H9 (cell line): ENCODE measurements at regions not wholly inside any gene's neighbourhood (a gene's known extent, or its start where the extent isn't known, plus 50 kb on each side); places are given as distances from the start of the nearest gene placed in this dataset.

ENCODE experiments used
- DNase-seq: peaks from one replicate; pipeline ENCODE4 v3.0.0-alpha.2; 2017
- H2AFZ ChIP-seq: one replicate; pipeline ENCODE4 v1.6.1; 2013; ENCODE audit warnings: mild to moderate bottlenecking, low read length, control low read depth, moderate library complexity
- H2AK5ac ChIP-seq: 2 replicates; pipeline ENCODE4 v1.6.1; 2013; ENCODE audit warnings: low read length, control low read depth, mixed read lengths; ENCODE audit not compliant: insufficient read length
- H2BK120ac ChIP-seq: one replicate; pipeline ENCODE4 v1.6.1; 2013; ENCODE audit warnings: low read depth, mild to moderate bottlenecking, low read length, control low read depth, inconsistent platforms; ENCODE audit not compliant: poor library complexity, severe bottlenecking
- H2BK12ac ChIP-seq: 2 replicates; pipeline ENCODE4 v1.6.1; 2013; ENCODE audit warnings: low read length, control low read depth, mixed read lengths, low read depth; ENCODE audit not compliant: insufficient read length
- H2BK15ac ChIP-seq: 2 replicates; pipeline ENCODE4 v1.6.1; 2013; ENCODE audit warnings: low read depth, low read length, control low read depth
- H2BK20ac ChIP-seq: one replicate; pipeline ENCODE4 v1.6.1; 2013; ENCODE audit warnings: low read depth, mild to moderate bottlenecking, low read length, control low read depth, inconsistent platforms; ENCODE audit not compliant: poor library complexity, severe bottlenecking
- H2BK5ac ChIP-seq: 2 replicates; pipeline ENCODE4 v1.6.1; 2013; ENCODE audit warnings: low read length, control low read depth, mixed read lengths; ENCODE audit not compliant: insufficient read length
- H3K14ac ChIP-seq: 2 replicates; pipeline ENCODE4 v1.6.1; 2013; ENCODE audit warnings: low read length, control low read depth; ENCODE audit not compliant: insufficient read depth
- H3K18ac ChIP-seq: 2 replicates; pipeline ENCODE4 v1.6.1; 2013; ENCODE audit warnings: low read depth, mild to moderate bottlenecking, mixed read lengths, low read length, control low read depth; ENCODE audit not compliant: insufficient read length
- H3K23ac ChIP-seq: 2 replicates; pipeline ENCODE4 v1.6.1; 2013; ENCODE audit warnings: low read length, control low read depth, mixed read lengths, low read depth; ENCODE audit not compliant: insufficient read length
- H3K23me2 ChIP-seq: 2 replicates; pipeline ENCODE4 v1.6.1; 2013; ENCODE audit warnings: low read depth, mild to moderate bottlenecking, mixed read lengths, low read length, control low read depth; ENCODE audit not compliant: insufficient read length, poor library complexity, severe bottlenecking
- H3K27ac ChIP-seq: 2 replicates; pipeline ENCODE4 v1.5.1; 2013; ENCODE audit warnings: low read length, control low read depth, mixed read lengths, low read depth; ENCODE audit not compliant: insufficient read length
- H3K27me3 ChIP-seq: 2 replicates; pipeline ENCODE4 v1.6.1; 2013; ENCODE audit warnings: low read length, control low read depth, inconsistent platforms; ENCODE audit not compliant: insufficient read depth
- H3K4ac ChIP-seq: 2 replicates; pipeline ENCODE4 v1.6.1; 2013; ENCODE audit warnings: low read depth, mild to moderate bottlenecking, control low read depth, inconsistent platforms, low read length, moderate library complexity
- H3K4me1 ChIP-seq: 2 replicates; pipeline ENCODE4 v1.6.1; 2013; ENCODE audit warnings: low read length, control low read depth, inconsistent platforms; ENCODE audit not compliant: insufficient read depth
- H3K4me2 ChIP-seq: 2 replicates; pipeline ENCODE4 v1.6.1; 2013; ENCODE audit warnings: low read length, control low read depth, mixed read lengths; ENCODE audit not compliant: insufficient read length, insufficient read depth
- H3K56ac ChIP-seq: 2 replicates; pipeline ENCODE4 v1.6.1; 2013; ENCODE audit warnings: low read depth, mild to moderate bottlenecking, mixed read lengths, low read length, control low read depth; ENCODE audit not compliant: insufficient read length
- H3K79me1 ChIP-seq: 2 replicates; pipeline ENCODE4 v1.6.1; 2013; ENCODE audit warnings: low read depth, mild to moderate bottlenecking, moderate library complexity, low read length, control low read depth, inconsistent platforms; ENCODE audit not compliant: insufficient read depth, poor library complexity, severe bottlenecking
- H3K79me2 ChIP-seq: 2 replicates; pipeline ENCODE4 v1.6.1; 2013; ENCODE audit warnings: low read length, control low read depth, inconsistent platforms; ENCODE audit not compliant: insufficient read depth
- H3K9ac ChIP-seq: 2 replicates; pipeline ENCODE4 v1.6.1; 2013; ENCODE audit warnings: low read length, control low read depth, mixed read lengths; ENCODE audit not compliant: insufficient read length; ENCODE audit errors: extremely low read depth
- H3K9me3 ChIP-seq: one replicate; pipeline ENCODE4 v1.6.1; 2013; ENCODE audit warnings: low read depth, low read length, inconsistent platforms; ENCODE audit not compliant: control insufficient read depth
- H3T11ph ChIP-seq: one replicate; pipeline ENCODE4 v1.6.1; 2013; ENCODE audit warnings: mild to moderate bottlenecking, low read length, control low read depth, inconsistent platforms
- H4K20me1 ChIP-seq: one replicate; pipeline ENCODE4 v1.6.1; 2013; ENCODE audit not compliant: control insufficient read depth, insufficient read length, insufficient read depth
- H4K5ac ChIP-seq: 2 replicates; pipeline ENCODE4 v1.6.1; 2013; ENCODE audit warnings: low read depth, mild to moderate bottlenecking, mixed read lengths, low read length, control low read depth; ENCODE audit not compliant: insufficient read length
- H4K8ac ChIP-seq: replicated peaks from 2 replicates; pipeline ENCODE4 v1.6.1; 2013; ENCODE audit warnings: low read length, control low read depth, mixed read lengths, low read depth; ENCODE audit not compliant: insufficient read length
- H4K91ac ChIP-seq: 2 replicates; pipeline ENCODE4 v1.6.1; 2013; ENCODE audit warnings: low read depth, mild to moderate bottlenecking, moderate library complexity, mixed read lengths, low read length, control low read depth; ENCODE audit not compliant: insufficient read length
- H3K27ac Mint-ChIP-seq, 3 experiments: 2 replicates in 2 of 3; 3 replicates in 1 of 3; pipeline ENCODE4 v1.8.0; 2020 to 2021; ENCODE audit warnings: mixed read lengths in 3 of 3, mild to moderate bottlenecking in 1 of 3, moderate library complexity in 1 of 3
- H3K27me3 Mint-ChIP-seq: 2 replicates; pipeline ENCODE4 v1.8.0; 2021; ENCODE audit warnings: low read depth, mild to moderate bottlenecking, moderate library complexity, mixed read lengths
- H3K36me3 Mint-ChIP-seq, 3 experiments: 2 replicates in 2 of 3; 3 replicates in 1 of 3; pipeline ENCODE4 v1.8.0; 2020 to 2021; ENCODE audit warnings: low read depth in 3 of 3, mixed read lengths in 3 of 3; ENCODE audit not compliant: insufficient read depth in 1 of 3
- H3K4me1 Mint-ChIP-seq, 2 experiments: 2 replicates each; pipeline ENCODE4 v1.8.0; 2020; ENCODE audit warnings: mixed read lengths in 2 of 2
- H3K4me3 Mint-ChIP-seq, 2 experiments: 2 replicates in 1 of 2; 3 replicates in 1 of 2; pipeline ENCODE4 v1.8.0; 2020 to 2021; ENCODE audit warnings: mild to moderate bottlenecking in 2 of 2, mixed read lengths in 2 of 2, moderate library complexity in 1 of 2
- H3K9me3 Mint-ChIP-seq, 2 experiments: 2 replicates in 1 of 2; 3 replicates in 1 of 2; pipeline ENCODE4 v1.8.0; 2020; ENCODE audit warnings: mild to moderate bottlenecking in 2 of 2, mixed read lengths in 2 of 2, moderate library complexity in 1 of 2
- WGBS: extraction: QIAGEN DNeasy Blood & Tissue Kit; methylation state at CpG from one replicate; pipeline ENCODE4 v1.1.7; 2013; ENCODE audit warnings: missing lambda C conversion rate, low lambda C conversion rate, mixed read lengths; ENCODE audit not compliant: insufficient read length; ENCODE audit errors: extremely low coverage; 5-methylcytosine and 5-hydroxymethylcytosine counted together
- TF ChIP-seq, protein P1 (sequence below): fragments of 200-600 bp; sonication (generic); conservative IDR thresholded peaks from 3 replicates; pipeline ENCODE4 v1.8.0; 2021; ENCODE audit warnings: antibody characterized with exemption, mild to moderate bottlenecking

- Histone ChIP-seq H3K79me1 (no peaks in the 10 kb centered on the region), H3K18ac (no peak overlapping the region), H2BK5ac (no peak overlapping the region), H2AK5ac (no peak overlapping the region), H3K23ac (no peak overlapping the region), H2BK15ac (no peak overlapping the region), H3K27me3 (no peaks in the 10 kb centered on the region), H2AFZ (no peak overlapping the region), H2BK12ac (no peak overlapping the region), H3K14ac (no peak overlapping the region), H2BK20ac (no peak overlapping the region), H3K4me1 (no peaks in the 10 kb centered on the region), H4K91ac (no peak overlapping the region), H3K9me3 (no peaks in the 10 kb centered on the region), H3K4ac (no peak overlapping the region), H4K20me1 (no peaks in the 10 kb centered on the region), H4K8ac (no peak overlapping the region), H3K56ac (no peak overlapping the region), H2BK120ac (no peak overlapping the region), H3K4me2 (no peak overlapping the region), H3T11ph (no peak overlapping the region), H4K5ac (no peak overlapping the region), H3K9ac (no peak overlapping the region), H3K27ac (no peak overlapping the region), H3K79me2 (no peaks in the 10 kb centered on the region), H3K23me2 (no peaks in the 10 kb centered on the region)
- Mint-ChIP-seq H3K4me3 (no peak overlapping the region), H3K36me3 (peaks cover 0 to 4% (median 3%) of the 10 kb centered on the region in 3 experiments; a peak in 3 of 7 replicates), H3K27me3 (peaks cover 7% of the 10 kb centered on the region), H3K9me3 (peaks cover 3 to 5% of the 10 kb centered on the region in 2 experiments; a peak in 2 of 5 replicates), H3K4me1 (peaks cover 12 to 13% of the 10 kb centered on the region in 2 experiments), H3K27ac (no peak overlapping the region)
- WGBS = no CpG with 5 or more reads among the region's 3 CpGs
- DNase-seq = no peak
- TF ChIP-seq, protein P1, sequence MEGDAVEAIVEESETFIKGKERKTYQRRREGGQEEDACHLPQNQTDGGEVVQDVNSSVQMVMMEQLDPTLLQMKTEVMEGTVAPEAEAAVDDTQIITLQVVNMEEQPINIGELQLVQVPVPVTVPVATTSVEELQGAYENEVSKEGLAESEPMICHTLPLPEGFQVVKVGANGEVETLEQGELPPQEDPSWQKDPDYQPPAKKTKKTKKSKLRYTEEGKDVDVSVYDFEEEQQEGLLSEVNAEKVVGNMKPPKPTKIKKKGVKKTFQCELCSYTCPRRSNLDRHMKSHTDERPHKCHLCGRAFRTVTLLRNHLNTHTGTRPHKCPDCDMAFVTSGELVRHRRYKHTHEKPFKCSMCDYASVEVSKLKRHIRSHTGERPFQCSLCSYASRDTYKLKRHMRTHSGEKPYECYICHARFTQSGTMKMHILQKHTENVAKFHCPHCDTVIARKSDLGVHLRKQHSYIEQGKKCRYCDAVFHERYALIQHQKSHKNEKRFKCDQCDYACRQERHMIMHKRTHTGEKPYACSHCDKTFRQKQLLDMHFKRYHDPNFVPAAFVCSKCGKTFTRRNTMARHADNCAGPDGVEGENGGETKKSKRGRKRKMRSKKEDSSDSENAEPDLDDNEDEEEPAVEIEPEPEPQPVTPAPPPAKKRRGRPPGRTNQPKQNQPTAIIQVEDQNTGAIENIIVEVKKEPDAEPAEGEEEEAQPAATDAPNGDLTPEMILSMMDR = no peak
These were observed 141.2 kb upstream of the RPL38 start for GRCh38 chr17:74062234-74062633.
